ENCODE measurements at regions not wholly inside any gene's neighbourhood (a gene's known extent, or its start where the extent isn't known, plus 50 kb on each side); places are given as distances from the start of the nearest gene placed in this dataset.

- FAIRE-seq, result no peak
- no peak for TF ChIP-seq CTCF (IDR thresholded peaks at IDR 0.05; ENCODE audit: insufficient read depth, missing control alignments)
- DNase-seq (ENCODE audit: insufficient read length, low spot score), result no peak
These were observed 263.5 kb downstream of the FOXO1 start for GRCh38 chr13:40402931-40403431.

- no peak for TF ChIP-seq CTCF (IDR thresholded peaks at IDR 0.05; ENCODE audit: insufficient read depth, missing control alignments)
- DNase-seq (ENCODE audit: insufficient read length, low spot score) (no peak), FAIRE-seq (no peak)
These were observed 262.8 kb downstream of the FOXO1 start for GRCh38 chr13:40403509-40404241.

DNA sequence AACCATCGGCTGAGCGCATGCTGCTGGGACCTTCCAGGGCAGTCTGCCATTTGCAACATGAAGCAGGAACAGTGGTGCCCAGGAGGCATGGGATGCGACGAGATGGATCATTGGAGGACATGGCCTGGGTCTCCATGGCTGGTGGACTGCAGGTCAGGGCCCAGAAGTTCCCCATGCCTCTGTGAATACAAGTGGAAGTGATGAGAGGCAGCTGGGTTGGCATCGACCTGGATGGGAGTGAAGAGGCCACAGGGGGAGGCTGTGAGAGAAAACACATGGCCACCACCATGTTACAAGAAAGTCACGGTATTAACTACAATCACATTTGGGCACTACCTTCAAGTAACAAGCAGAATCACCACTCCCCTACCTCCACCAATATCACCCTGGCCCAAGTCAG, 262.0 kb downstream of the FOXO1 start:
- FAIRE-seq (no peak), DNase-seq (ENCODE audit: insufficient read length, low spot score) (no peak)
- TF ChIP-seq CTCF (IDR thresholded peaks at IDR 0.05; ENCODE audit: insufficient read depth, missing control alignments), result no peak

DNA sequence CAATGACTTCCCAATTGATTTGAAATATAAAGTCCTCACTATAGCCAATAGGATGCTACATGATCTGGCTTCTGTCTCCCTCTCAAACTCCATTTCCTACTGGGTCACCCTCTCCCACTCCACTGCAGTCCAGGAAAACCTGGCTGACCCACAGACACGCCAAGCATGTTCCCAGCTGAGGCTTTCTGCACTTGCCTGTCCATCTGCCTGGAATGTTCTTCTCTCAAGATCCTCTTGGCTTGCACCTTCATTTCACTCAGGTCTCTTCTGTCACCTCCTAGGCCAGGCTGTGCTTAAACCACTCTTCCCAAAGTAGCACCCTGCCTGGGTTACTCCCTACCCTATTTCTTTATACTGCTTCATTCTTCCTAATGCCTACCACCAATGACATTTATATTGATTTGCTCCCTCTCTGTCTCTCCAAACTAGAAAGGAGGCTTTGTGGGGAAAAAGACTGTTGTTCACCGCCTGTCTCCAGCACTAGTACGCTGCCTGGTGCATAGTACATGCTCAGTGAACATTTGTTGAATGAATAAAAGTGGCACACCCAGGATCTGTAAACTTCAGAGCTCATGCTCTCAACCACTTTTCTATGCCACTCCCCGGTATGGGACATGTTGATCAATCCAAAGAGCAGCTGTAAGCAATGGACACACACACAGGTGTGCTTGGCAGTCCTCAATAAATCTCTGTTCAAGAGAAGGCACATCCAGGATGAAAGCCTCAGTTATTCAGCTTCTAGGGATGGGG, 261.3 kb downstream of the FOXO1 start:
- FAIRE-seq, result no peak
- no peak for TF ChIP-seq CTCF (IDR thresholded peaks at IDR 0.05; ENCODE audit: insufficient read depth, missing control alignments)
- DNase-seq (ENCODE audit: insufficient read length, low spot score), result no peak

- DNase-seq (ENCODE audit: insufficient read length, low spot score), result no peak
- no peak for TF ChIP-seq CTCF (IDR thresholded peaks at IDR 0.05; ENCODE audit: insufficient read depth, missing control alignments)
- FAIRE-seq, result no peak
These were observed 259.9 kb downstream of the FOXO1 start for GRCh38 chr13:40406405-40407120.

DNA sequence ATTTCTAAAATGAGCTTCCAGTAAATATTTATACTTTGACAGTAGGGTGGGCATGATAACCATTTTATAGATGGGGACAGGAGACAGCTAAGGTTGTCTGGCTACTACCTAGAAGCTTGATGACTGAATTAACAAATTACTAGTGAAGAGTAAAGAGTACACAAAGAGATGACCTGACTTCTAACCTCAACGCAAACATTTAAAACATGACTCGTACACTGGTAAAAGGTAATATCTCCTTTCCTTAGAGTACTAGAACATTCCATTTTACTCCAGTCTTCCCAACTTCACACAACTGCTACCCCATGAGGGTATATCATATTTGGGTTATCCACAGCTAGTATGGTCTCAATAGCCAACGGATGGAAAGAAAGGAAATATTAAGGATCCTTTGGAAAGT, 258.9 kb downstream of the FOXO1 start:
- TF ChIP-seq CTCF (IDR thresholded peaks at IDR 0.05; ENCODE audit: insufficient read depth, missing control alignments), result no peak
- DNase-seq (ENCODE audit: insufficient read length, low spot score) (no peak), FAIRE-seq (no peak)

Data from D721Med (cell line).